GM19397 (cell line): ENCODE measurements at regions not wholly inside any gene's neighbourhood (a gene's known extent, or its start where the extent isn't known, plus 50 kb on each side); places are given as distances from the start of the nearest gene placed in this dataset.

Source experiments
- ATAC-seq: cut with Tn5 transposase; IDR thresholded peaks from one replicate; pipeline ENCODE4 v1.9.1; 2021; ENCODE audit warnings: mild to moderate bottlenecking, moderate library complexity; ENCODE audit not compliant: unreplicated experiment

- no peak for ATAC-seq
Observed at GRCh38 chr1:54497338-54497737, 50.7 kb upstream of the ACOT11 start.

- ATAC-seq: no peak
Observed at GRCh38 chr1:54495954-54496353, 52.1 kb upstream of the ACOT11 start.

GRCh38 chr1:54493608-54494007, 54.4 kb upstream of the ACOT11 start:
- no peak for ATAC-seq

GRCh38 chr1:54490361-54491248, 57.4 kb upstream of the ACOT11 start:
- no peak for ATAC-seq

- no peak for ATAC-seq
Observed at GRCh38 chr1:54489627-54490250, 58.3 kb upstream of the ACOT11 start.

- ATAC-seq: no peak
Observed at GRCh38 chr1:54488779-54489626, 59.0 kb upstream of the ACOT11 start.

- ATAC-seq: peak; percentile 52
Observed at GRCh38 chr1:54488065-54488750, 59.8 kb upstream of the ACOT11 start.

- no peak for ATAC-seq
Observed at GRCh38 chr1:54487571-54488050, 60.4 kb upstream of the ACOT11 start.

GRCh38 chr1:54486907-54487306, 61.1 kb upstream of the ACOT11 start:
- ATAC-seq: no peak

- ATAC-seq: no peak
Observed at GRCh38 chr1:54485416-54485815, 62.6 kb upstream of the ACOT11 start.

GRCh38 chr1:54483875-54484437, 64.1 kb upstream of the ACOT11 start:
- ATAC-seq: no peak

- ATAC-seq: no peak
Observed at GRCh38 chr1:54481201-54481884, 66.7 kb upstream of the ACOT11 start.

GRCh38 chr1:54480525-54480848, 67.5 kb upstream of the ACOT11 start:
- no peak for ATAC-seq

- ATAC-seq: no peak
Observed at GRCh38 chr1:54479841-54480524, 68.0 kb upstream of the ACOT11 start.

- no peak for ATAC-seq
Observed at GRCh38 chr1:54479251-54479650, 68.8 kb upstream of the ACOT11 start.

- no peak for ATAC-seq
Observed at GRCh38 chr1:54477153-54477561, 70.9 kb upstream of the ACOT11 start.

GRCh38 chr1:54476530-54477109, 70.4 kb upstream of the SSBP3 start:
- ATAC-seq: no peak

- ATAC-seq: no peak
Observed at GRCh38 chr1:54475946-54476516, 69.8 kb upstream of the SSBP3 start.
